HG02938 (cell line): ENCODE measurements at regions not wholly inside any gene's neighbourhood (a gene's known extent, or its start where the extent isn't known, plus 50 kb on each side); places are given as distances from the start of the nearest gene placed in this dataset.

Experiments
- ATAC-seq: cut with Tn5 transposase; IDR thresholded peaks from one replicate; pipeline ENCODE4 v1.9.1; 2021; ENCODE audit warnings: mild to moderate bottlenecking, moderate library complexity; ENCODE audit not compliant: unreplicated experiment

DNA sequence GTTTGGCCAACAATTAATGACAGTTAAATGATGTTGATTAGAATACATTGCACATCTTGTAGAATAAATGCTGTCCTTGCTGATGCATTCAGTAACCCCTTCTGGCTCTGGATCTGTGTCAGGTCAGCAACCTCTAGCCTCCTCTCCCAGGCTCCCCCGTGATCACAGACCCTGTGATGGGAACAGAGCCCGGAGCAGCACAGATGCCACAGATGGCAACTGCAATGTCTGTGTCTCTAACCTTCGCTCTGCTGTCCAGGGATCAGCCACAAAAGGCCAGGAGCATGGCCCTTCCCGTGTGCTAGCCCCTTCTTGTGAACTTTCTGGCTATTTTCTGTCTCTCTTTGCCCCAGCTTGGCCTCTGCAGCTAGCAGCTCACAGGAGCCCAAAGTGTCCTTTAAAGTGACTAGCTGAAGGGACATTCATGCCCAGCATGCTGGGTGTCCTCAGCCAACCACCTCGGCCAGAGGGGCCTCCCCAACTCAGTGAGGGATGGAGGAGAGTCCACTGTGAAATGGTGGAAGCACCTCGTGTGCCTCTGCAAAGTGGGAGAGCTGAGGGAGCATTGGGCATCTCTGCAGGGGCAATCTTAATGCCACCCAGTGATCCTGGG is 167.0 kb upstream of the TCERG1L start:
- ATAC-seq: no peak

DNA sequence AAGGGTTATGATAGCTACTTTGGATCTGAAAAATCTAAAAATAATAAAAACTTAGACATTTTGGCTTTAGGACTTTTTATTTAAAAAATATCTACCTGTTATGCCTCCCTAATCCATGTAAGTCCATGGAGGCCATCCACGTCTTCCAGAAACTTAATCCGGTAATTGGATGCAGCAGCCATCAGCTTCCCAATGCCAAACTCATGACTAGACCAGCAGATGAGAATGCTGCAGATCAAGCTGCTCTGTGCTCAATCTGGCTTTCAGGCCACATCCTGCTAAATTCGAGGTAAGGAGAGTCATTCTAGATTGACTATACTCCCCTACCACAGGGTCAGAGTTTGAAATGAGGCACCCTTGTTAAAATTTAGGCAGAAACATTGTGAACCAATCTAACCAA is 168.5 kb upstream of the TCERG1L start:
- no peak for ATAC-seq

DNA sequence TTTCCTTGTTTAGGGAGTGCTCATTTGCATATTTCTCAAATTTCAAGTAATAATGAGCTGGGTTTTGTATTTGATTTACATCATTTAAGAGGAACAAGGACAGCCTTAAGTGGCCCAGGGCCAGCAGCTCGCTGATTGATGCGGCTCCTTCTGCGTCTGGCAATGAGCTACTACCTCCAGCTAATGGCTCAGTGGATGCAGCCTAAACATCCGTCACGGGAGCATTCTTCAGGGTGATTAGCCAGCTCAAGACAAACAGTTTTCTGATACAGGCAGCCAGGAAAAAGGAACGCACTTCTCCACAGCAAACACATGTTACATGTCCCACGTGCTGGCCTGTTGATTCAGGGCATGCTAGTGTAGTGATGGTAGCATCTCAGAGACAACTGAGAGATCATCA is 169.3 kb upstream of the TCERG1L start:
- no peak for ATAC-seq

- ATAC-seq: no peak
Observed at GRCh38 chr10:131485732-131486131, 174.2 kb upstream of the TCERG1L start.

DNA sequence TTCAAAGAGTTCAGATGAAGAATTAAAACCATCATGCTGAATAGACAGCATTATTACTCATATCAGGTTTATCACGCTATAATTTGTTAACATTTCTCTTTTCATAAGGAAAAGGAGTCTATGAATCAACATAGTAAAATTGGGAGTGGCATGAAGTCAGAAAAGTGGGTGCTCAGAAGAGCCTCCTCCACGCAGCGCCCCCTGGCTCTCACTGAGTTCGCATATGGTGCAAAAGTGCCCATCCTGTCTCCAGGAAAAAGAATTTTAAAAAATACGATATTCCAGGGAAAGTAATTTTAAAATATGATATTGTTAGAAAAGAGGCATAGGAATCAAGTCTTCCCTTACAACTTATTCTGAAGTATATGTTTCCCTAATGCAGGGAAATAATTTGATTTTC is 176.3 kb upstream of the TCERG1L start:
- no peak for ATAC-seq

GRCh38 chr10:131490991-131491594 is 179.6 kb upstream of the TCERG1L start:
- no peak for ATAC-seq

DNA sequence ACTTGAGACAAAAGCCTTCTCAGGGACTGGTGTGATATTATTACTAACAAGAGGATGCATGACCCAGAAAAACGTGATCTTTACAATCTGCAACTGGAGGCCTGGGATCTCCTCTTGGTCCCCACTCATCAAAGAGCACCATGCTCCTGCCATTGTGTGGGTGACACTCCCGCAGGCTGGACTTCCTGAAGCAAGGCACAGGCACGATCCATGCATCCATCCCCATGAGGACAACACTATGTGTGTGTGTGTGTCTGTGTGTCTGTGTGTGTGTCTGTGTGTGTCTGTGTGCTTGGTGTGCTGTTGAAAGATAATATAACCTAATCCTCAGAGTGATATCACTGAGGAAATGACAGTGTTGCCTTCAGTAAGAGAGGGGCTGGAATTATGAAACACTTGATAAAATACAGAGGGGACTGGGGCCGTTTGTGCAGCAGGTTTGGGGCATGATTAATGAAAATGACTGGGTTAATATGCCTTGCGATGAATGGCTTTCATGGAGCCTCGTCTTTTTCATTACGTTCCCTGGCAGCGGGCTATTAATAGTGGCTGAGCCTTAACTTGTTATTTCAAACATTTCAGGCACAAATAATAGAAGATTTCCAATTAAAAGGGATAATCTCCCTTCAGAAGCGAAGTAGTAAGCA is 180.8 kb upstream of the TCERG1L start:
- no peak for ATAC-seq

GRCh38 chr10:131493432-131493831 is 181.9 kb upstream of the TCERG1L start:
- ATAC-seq: no peak

DNA sequence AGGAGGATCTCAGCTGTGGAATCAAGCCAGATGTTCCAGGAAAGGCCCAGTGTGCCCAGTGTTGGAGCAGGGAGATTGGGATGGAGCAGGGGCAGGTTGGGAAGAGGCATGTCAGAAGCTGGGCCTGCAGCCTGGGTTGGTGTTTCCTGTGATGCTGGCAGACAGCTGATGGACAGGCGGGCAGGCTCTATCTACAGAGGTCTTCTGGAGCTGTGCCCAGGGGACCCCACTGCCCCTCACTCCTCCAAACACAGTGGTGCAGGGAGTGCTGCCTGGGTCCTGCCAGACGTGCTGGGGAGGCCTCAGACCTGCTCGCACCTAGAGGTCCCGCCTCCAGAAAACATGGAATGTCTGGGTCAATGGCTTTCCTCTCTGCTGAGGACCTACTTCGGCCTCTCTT is 182.9 kb upstream of the TCERG1L start:
- ATAC-seq: no peak

DNA sequence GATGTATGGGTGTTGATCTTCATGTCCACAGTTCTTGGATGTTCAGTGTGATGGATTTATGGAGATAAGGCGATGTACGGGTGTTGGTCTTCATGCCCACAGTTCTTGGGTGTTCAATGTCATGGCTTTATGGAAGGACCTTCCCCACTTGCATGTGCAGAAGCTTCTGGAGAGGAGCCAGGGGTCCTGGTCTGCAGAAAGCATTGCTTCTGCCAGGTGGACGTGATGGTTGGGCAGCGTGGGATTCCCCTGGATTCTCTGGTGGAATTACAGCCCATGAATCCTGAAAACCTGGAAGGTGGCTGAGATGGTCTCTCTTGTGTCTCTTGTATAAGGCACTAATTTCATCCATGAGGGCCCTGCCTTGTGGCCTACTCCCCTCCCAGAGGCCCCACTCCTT is 183.7 kb upstream of the TCERG1L start:
- ATAC-seq: no peak

DNA sequence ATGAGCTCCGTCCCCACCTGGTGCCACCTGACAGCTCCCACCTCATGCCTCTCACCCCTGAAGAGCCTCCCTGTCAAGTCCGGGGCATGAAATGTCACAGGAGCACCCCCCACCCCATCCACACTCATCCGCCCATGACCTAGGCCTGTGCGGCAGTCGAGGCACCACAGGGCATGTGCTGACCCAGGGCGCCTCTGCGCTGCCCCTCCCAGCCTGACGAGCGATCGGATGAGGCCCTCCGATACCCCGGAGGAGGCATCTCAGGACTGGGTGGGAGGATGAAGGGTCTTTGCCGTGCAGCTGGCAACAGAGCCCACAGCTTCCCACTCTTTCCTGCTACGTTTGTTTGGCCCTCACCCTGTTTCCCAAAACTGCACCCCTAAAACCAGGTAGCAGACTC is 184.4 kb upstream of the TCERG1L start:
- no peak for ATAC-seq

DNA sequence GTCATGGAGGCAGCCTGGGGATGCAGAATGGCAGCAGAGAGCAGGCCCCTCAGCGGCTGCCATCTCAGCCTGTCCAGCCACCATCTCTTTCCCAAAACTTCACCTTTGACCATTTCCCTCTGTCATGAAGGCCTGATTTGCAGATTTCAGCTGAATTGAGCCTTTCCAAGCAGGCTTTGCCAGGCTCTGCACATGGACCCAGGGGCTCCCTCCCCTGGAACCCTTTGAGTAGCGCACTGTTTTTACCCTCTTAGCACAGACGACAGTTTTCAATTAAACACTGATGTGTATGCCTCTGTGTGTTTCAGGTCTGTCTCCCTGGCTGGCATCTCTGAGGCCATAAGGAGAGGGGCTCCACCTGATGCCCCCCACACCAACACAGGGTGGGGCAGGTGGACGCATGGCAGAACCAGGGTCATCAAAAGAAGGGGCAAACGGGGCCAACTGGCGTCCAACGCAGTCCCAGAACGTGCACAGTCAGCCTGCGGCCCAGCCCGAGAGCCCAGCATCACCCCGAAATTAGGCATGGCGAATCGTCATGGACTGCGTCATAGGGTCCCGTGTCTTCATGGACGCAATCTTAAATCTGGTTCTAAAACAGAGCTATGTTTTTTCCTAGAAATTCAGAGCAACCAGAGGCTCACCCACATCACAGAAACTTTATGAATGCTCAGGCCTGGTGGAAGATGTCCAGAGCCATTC is 185.0 kb upstream of the TCERG1L start:
- no peak for ATAC-seq

GRCh38 chr10:131499566-131499965 is 188.0 kb upstream of the TCERG1L start:
- no peak for ATAC-seq

- no peak for ATAC-seq
Observed at GRCh38 chr10:131500181-131500580, 188.7 kb upstream of the TCERG1L start.

DNA sequence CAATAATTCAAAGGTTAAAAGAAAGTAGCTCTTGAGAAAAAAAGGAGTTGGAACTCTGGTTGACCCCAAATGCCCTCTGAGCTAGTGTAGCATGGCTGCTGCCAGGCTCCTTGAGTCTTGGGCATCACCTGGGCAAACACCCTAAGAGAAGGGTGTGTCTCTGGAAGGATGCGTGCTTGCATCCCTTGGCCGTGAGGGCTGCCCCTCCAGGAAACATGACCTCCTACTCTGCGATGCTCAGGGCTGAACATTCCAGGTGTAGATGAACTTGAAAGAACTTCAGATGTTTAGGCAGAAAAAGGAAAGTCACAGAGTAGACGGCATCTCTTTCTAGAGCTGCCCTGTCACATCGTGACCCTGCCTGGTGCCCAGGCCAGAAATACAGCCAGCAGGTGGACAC is 189.4 kb upstream of the TCERG1L start:
- no peak for ATAC-seq

DNA sequence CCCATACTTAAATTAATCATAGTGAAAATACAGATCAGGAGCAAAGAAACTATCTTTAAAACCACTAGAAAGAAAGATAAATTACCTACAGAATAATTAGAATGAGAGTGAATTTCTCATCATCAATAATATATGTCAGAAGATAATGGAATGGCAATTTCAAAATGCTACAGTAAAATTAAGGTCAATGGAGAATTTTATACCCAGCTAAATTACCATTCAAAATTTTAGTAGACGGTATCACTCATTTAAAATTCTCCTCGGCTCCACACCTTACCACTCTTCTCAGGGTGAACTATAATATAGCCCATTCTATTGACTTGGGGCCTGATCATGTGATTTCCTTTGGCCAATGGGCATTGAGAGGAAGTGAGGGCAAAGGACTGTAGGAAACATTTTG is 192.5 kb upstream of the TCERG1L start:
- ATAC-seq: no peak

DNA sequence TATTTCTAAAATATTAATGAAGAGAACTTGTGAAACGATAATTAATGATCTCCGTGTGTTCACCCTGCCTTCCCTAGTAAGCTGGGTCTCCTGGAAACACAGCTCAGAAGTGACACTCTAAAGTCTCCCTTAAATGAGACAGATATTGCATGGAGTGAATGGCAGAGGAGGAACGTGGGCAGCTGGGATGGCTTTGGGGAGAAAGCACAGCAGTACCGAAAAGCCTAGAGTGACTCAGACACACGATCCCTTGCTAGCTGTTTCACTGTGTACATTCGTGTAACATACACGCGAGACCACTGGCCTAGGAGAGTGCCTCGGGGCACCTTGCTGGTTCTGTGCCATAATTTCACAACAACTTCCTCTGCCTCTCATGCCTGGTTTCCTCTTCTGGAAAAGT is 199.9 kb upstream of the TCERG1L start:
- no peak for ATAC-seq

- no peak for ATAC-seq
Observed at GRCh38 chr10:131512852-131513251, 201.3 kb upstream of the TCERG1L start.

- ATAC-seq: no peak
Observed at GRCh38 chr10:131513445-131513844, 201.9 kb upstream of the TCERG1L start.

DNA sequence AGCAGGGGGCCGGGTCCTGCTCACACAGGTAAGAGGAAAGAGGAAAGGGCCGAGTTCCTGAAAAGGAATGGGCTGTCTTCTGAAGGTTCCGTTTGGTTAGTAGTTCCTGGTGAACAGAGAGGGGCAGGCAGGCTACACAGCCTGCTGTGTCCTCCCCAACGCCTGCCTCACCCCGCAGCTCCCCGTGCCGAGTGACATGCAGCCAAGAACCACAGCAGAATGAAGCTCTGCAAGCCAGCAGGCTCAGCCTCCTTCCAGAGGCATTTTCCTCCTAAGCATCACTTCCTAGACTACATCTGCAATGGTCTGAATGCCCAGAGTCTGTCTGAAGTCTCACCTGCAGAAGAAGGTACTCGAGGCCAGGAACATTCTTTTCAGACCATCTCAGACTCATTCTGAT is 202.4 kb upstream of the TCERG1L start:
- ATAC-seq: no peak

DNA sequence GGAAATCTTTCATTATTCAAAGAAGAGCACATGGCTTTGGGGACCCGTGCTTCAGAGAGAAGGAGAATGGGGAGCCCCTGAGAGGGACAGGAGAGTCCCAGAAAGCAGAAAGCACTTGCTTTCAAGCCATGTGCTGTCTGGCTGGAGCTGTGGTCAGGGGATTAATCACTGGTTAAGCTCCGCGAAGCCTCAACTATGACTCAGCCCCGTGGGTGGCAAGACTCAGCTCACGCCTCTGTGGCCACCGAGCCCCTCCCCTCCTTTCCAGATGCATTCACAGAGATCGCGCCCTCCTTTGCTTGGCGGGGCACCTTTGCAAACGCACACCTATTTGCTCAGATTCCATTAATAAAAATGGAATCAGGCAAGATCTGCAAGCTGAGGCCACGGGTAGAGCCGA is 202.9 kb upstream of the TCERG1L start:
- ATAC-seq: no peak

DNA sequence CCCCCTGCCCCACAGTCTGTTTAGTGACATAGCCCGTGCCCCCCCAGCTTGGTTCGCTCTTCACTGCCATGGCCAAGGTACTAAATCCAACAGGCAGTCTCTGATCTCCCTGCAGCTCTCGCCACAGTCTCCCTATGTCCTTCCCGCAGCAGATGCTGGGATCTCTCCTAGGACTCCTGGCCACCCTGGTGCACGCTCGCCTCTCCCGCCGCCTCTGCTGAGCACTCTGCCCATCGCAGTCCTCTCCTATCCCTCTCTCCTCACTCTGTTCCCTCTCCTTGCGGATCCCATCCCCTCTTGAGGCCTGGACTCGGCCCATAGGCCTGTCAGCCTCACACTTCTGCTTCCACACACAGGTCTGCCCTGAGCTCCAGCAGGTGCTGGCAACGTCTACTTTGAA is 204.8 kb upstream of the TCERG1L start:
- no peak for ATAC-seq
